Neuron (in vitro differentiated cells): ENCODE measurements at regions not wholly inside any gene's neighbourhood (a gene's known extent, or its start where the extent isn't known, plus 50 kb on each side); places are given as distances from the start of the nearest gene placed in this dataset.

Experiments used
- H2AFZ ChIP-seq: one replicate; pipeline ENCODE4 v1.6.1; 2013; ENCODE audit warnings: low read depth, mild to moderate bottlenecking, inconsistent platforms, low read length, moderate library complexity
- H3K27me3 ChIP-seq: one replicate; pipeline ENCODE4 v1.6.1; 2013; ENCODE audit warnings: low read length; ENCODE audit not compliant: insufficient read depth
- H3K36me3 ChIP-seq: one replicate; pipeline ENCODE4 v1.6.1; 2013; ENCODE audit warnings: low read length; ENCODE audit not compliant: insufficient read depth
- H3K4me1 ChIP-seq: one replicate; pipeline ENCODE4 v1.6.1; 2013; ENCODE audit warnings: low read length; ENCODE audit not compliant: insufficient read depth
- H3K4me3 ChIP-seq: 2 replicates; pipeline ENCODE4 v1.5.1; 2013; ENCODE audit warnings: mild to moderate bottlenecking, low read length, moderate library complexity
- H3K9me3 ChIP-seq: one replicate; pipeline ENCODE4 v1.6.1; 2013; ENCODE audit warnings: low read length

DNA sequence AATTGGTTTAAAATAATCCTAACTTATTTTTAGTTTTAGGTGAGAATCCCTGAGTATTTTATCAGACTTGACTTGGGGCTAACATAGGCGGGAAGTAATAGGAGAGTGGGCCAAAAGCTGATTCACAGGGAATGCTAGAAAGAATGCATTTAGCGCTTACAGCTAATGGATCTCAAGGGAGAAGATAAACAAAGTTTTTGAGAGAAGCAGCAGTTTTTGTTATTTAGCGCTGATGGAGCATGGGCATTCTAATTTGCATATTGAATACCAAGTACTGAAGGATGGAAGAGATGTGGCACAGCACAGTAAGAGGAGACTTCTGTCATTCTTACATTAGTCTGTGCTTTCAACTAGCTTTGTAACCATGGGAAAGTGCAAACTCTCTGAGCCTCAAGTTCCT lies 436.0 kb upstream of the FBXO33 start:
- no peaks in the 10 kb centered on the region for H3K27me3 ChIP-seq
- no peak overlapping the region for H2AFZ ChIP-seq
- no peaks in the 10 kb centered on the region for H3K9me3 ChIP-seq
- H3K4me3 ChIP-seq, result no peak overlapping the region
- H3K4me1 ChIP-seq, result peaks cover 2% of the 10 kb centered on the region
- H3K36me3 ChIP-seq, result no peaks in the 10 kb centered on the region

DNA sequence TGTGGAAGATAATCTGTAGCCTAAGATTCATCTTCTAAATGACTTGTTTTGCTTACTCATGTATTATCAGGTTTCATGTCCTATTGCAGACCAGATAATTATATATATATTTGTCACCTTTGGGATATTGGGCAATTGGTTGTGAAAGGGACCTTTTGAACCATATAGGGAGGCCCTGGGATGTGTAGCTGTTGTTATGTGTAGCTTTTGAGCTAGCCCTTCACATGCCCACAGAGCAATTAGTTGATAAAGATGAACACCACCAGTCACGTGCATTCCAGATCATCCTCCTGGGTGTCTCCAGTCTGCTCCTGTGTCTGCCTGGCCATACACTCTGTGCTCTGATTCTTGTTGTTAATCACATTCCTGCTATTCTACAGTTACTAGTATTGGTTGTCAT lies 431.2 kb upstream of the FBXO33 start:
- H2AFZ ChIP-seq, result no peak overlapping the region
- H3K9me3 ChIP-seq, result no peaks in the 10 kb centered on the region
- H3K4me1 ChIP-seq, result peaks cover 1% of the 10 kb centered on the region
- H3K4me3 ChIP-seq, result no peak overlapping the region
- no peaks in the 10 kb centered on the region for H3K27me3 ChIP-seq
- no peaks in the 10 kb centered on the region for H3K36me3 ChIP-seq

DNA sequence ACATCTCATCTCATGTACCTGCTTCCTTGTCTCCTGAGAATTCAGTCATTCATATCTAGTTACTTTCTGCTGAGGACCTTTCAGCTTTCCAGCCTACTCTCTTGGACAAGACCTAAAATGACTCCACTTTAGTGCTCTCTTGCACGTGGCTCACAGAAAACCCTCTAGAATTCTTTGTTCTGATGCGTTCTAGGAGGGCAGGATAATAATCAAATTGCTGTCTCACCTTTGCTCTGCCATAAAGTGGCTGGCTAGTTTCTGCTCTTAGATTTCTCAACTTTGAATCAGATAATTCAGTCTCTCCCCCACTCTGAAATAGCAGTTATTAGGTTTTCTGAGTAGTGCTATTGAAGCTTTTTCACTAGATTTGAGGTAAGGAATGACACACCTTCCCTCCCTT lies 429.5 kb upstream of the FBXO33 start:
- Histone ChIP-seq H2AFZ (no peak overlapping the region), H3K9me3 (no peaks in the 10 kb centered on the region), H3K4me3 (no peak overlapping the region), H3K27me3 (no peaks in the 10 kb centered on the region), H3K36me3 (no peaks in the 10 kb centered on the region), H3K4me1 (no peaks in the 10 kb centered on the region)

DNA sequence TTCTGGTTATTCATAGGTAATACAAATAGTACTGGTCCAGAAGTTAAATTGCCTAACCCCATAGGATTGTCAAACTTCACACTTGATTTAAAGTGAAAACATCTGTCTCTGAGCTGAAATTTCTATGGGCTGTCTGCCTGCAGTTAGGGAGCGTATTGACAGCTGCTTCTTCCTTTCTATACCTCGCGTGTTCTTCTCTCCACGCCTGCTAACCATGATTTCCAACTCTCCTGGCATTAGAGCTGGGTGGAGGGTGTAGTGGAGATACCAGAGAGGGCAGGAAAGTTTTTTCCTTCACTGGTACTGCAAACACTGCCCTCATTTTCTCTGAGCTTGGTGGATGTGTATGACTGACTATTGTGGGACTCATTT lies 429.0 kb upstream of the FBXO33 start:
- H3K4me3 ChIP-seq, result no peak overlapping the region
- no peaks in the 10 kb centered on the region for H3K36me3 ChIP-seq
- H2AFZ ChIP-seq, result no peak overlapping the region
- H3K27me3 ChIP-seq, result no peaks in the 10 kb centered on the region
- no peaks in the 10 kb centered on the region for H3K4me1 ChIP-seq
- H3K9me3 ChIP-seq, result no peaks in the 10 kb centered on the region

DNA sequence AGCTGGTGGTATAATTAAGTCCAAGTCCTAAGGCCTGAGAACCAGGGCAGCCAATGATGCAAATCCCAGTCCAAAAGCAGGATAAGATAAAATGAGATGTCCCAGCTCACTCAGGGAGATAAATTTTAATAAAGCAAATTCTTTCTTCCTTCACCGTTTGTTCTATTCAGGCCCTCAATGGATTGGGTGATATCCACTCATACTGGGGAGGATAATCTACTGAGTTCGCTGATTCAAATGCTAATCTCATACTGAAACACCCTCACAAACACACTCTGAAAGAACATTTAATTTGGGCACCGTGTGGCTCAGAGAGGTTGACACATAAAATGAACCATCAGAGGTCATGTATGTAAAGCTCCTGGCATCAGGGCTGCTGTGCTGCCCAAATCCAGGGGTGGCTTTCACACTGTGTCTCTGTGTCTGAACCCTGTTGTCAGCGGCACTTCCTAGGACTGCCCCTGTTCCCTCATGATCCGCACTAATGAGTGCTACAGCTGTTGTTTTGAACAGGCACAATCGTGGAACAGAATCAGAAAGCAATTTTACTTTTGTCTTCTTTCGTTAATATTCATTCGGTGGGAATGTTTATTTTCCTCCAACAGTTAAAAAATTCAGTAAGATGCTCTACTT lies 428.5 kb upstream of the FBXO33 start:
- no peaks in the 10 kb centered on the region for H3K4me1 ChIP-seq
- H3K36me3 ChIP-seq, result no peaks in the 10 kb centered on the region
- H3K27me3 ChIP-seq, result no peaks in the 10 kb centered on the region
- H3K4me3 ChIP-seq, result no peak overlapping the region
- no peaks in the 10 kb centered on the region for H3K9me3 ChIP-seq
- H2AFZ ChIP-seq, result no peak overlapping the region

DNA sequence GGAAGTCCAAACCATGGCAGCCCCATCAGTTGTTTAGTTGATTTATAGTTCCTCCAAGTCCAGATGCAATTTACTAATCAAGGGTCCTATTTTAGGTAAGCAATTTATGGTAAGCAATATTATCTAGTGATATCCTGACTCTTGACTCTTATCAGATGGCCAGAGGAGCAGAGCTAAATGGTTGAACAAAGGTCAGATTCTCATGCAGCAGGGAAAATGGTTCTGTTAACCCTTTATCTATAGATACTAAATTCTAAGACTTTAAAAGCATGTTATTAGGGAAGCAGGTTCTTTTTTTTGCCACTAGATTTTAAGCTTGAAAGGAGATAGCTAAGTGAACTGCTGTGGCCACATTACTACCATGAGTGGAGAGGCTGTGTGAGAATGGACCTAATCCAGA lies 427.1 kb upstream of the FBXO33 start:
- no peaks in the 10 kb centered on the region for H3K27me3 ChIP-seq
- no peaks in the 10 kb centered on the region for H3K9me3 ChIP-seq
- H3K36me3 ChIP-seq, result no peaks in the 10 kb centered on the region
- no peak overlapping the region for H3K4me3 ChIP-seq
- no peaks in the 10 kb centered on the region for H3K4me1 ChIP-seq
- no peak overlapping the region for H2AFZ ChIP-seq

DNA sequence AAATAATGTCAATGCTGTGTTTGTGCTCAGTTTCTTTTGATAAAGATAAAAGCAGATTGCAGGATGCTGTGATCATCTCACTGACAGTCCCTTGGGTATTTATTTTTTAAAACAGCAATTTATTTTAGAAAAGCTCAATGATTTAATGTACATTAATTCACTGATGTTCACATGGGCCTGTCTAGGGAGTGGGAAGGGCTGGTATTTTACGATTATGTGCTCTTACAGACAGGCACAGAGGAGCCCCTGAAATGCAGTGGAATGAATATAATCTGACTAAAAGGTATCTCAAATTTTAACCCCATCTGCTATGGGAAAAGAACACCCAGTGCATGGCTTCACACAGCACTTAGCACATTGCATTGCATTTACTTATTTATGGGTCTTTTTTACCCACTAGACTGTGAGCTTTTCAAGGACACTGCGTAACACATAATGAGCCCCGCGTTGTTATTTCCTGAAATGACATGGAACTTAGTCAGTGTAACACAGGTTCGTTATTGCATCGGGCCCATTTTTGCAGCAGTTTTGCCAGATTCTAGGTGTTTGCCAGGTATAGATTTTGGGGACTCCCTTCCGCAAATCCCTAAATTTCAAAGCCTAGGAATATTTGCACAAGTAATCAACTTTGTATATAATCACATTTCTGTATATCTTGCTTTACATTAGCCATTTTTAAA lies 425.3 kb upstream of the FBXO33 start:
- no peaks in the 10 kb centered on the region for H3K36me3 ChIP-seq
- no peak overlapping the region for H3K4me3 ChIP-seq
- no peaks in the 10 kb centered on the region for H3K27me3 ChIP-seq
- no peak overlapping the region for H2AFZ ChIP-seq
- no peaks in the 10 kb centered on the region for H3K9me3 ChIP-seq
- H3K4me1 ChIP-seq, result no peaks in the 10 kb centered on the region

DNA sequence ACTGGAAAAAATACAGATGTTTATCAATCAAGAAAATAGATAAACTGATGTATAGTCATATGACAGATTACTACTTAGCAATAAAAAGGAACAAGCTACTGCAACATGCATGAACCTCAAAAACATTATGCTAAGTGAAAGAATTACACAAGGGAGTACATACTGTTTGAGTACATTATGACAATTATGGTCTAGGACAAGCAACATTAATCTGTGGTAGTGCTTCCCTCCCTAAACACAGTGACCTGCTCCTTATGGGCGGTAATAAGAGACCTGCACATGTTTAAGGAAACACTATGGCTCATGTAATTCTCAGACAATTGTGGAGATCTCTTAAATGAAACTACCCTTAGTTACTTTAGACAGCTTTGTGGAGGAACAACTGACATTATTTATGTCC lies 421.2 kb upstream of the FBXO33 start:
- Histone ChIP-seq H2AFZ (no peak overlapping the region), H3K4me3 (no peak overlapping the region), H3K27me3 (no peaks in the 10 kb centered on the region), H3K4me1 (no peaks in the 10 kb centered on the region), H3K9me3 (no peaks in the 10 kb centered on the region), H3K36me3 (no peaks in the 10 kb centered on the region)

DNA sequence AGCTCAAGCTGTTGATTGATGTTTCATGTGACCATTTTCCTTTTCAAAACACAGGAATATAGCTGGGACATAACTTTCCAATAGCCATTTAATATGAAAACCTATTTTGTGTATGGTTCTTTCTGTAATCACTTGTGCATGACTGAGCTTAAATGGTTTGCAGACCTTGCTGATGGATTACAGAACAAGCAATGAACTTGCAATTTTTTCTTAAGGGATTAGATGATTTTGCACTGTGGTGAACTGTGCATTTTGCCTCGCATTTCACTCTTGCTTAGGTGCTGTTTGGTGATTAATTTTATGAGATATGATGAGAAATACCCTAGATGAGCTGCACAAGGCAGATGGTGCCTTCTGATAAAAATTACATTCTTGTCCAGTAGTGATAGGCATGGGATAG lies 419.0 kb upstream of the FBXO33 start:
- Histone ChIP-seq H2AFZ (no peak overlapping the region), H3K4me3 (no peak overlapping the region), H3K9me3 (no peaks in the 10 kb centered on the region), H3K4me1 (no peaks in the 10 kb centered on the region), H3K27me3 (no peaks in the 10 kb centered on the region), H3K36me3 (no peaks in the 10 kb centered on the region)

DNA sequence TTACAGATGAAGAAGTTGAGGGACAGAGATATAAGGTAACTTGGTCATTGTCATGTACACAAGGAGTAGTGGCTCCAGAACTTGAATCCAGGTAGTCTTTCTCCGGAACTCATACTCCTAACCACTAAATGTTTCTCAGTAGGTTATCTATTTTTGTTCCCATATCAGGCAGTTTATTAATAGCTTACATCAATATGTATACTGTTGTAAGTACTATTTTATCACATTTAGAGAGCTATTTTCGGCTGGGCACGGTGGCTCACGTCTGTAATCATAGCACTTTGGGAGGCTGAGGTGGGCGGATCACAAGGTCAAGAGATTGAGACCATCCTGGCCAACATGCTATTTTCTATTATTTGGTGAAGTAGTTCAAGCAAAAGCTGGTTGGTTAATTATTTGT lies 415.6 kb upstream of the FBXO33 start:
- no peaks in the 10 kb centered on the region for H3K4me1 ChIP-seq
- no peaks in the 10 kb centered on the region for H3K27me3 ChIP-seq
- H3K36me3 ChIP-seq, result no peaks in the 10 kb centered on the region
- no peak overlapping the region for H2AFZ ChIP-seq
- no peak overlapping the region for H3K4me3 ChIP-seq
- no peaks in the 10 kb centered on the region for H3K9me3 ChIP-seq

DNA sequence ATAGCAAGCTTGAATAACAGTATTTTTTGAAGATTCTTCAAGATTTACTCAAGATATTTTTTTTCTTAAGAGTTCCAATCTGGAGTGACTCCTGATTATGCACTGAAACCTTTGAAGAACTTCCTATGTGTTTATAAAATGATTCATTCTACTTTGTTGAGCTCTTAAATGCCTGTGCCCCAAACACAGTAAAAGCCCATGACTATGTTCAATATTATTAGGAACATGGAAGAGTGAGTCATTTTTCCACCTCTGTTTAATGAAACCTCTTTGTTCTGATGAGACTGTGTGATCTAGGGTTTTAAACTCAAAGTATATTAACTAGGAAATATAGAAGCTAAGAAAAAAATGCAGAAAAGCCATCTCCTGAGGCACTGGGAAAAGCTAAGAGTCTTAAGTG lies 415.0 kb upstream of the FBXO33 start:
- Histone ChIP-seq H3K4me1 (no peaks in the 10 kb centered on the region), H3K36me3 (no peaks in the 10 kb centered on the region), H3K4me3 (no peak overlapping the region), H3K27me3 (no peaks in the 10 kb centered on the region), H3K9me3 (no peaks in the 10 kb centered on the region), H2AFZ (no peak overlapping the region)

DNA sequence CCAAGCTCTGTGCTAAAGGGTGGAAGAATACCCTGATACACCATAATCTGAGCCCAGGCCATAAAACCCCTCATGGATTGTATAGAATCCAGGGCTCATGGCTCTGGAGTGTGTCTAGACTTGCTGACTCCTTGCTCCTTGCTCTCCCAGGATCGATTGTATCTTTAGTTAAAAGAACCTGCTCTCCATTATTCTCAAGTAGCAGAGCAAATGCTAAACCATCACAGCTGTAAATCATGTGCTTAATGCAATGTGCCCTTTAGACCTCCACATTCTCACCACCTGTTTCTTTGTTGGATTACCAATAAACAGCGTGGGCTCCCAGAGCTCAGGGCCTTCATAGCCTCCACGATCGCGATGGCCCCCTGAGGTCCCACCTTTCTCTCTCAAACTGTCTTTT lies 411.6 kb upstream of the FBXO33 start:
- Histone ChIP-seq H3K4me3 (no peak overlapping the region), H3K27me3 (no peaks in the 10 kb centered on the region), H3K4me1 (no peaks in the 10 kb centered on the region), H3K36me3 (no peaks in the 10 kb centered on the region), H2AFZ (no peak overlapping the region), H3K9me3 (no peaks in the 10 kb centered on the region)

DNA sequence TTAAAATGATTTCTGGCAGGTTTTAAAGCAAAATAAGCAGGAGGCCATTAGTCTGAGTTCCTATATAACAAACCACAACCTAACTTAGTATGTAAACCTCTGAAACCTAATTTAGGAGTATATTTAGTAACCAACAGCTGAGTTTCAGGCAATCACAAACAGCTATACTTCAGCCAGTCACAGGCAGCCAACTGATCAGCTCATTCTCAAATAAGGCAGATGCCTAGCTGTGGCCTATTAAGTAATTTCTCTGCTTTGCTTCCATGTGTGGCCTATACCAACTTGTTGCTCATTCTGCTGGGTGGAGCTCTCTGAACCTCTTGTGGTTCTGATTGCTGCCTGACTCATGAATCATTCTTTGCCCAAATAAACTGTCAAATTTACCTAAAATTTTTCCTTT lies 408.9 kb upstream of the FBXO33 start:
- Histone ChIP-seq H3K36me3 (no peaks in the 10 kb centered on the region), H3K9me3 (no peaks in the 10 kb centered on the region), H2AFZ (no peak overlapping the region), H3K4me3 (no peak overlapping the region), H3K27me3 (no peaks in the 10 kb centered on the region), H3K4me1 (no peaks in the 10 kb centered on the region)
